ENCODE measurements at regions not wholly inside any gene's neighbourhood (a gene's known extent, or its start where the extent isn't known, plus 50 kb on each side); places are given as distances from the start of the nearest gene placed in this dataset.
"Not testable (repeated sequence)": the region's sequence is repeated elsewhere in the genome, so short reads cannot be mapped to it uniquely, and the experiment has no call there.

DNA sequence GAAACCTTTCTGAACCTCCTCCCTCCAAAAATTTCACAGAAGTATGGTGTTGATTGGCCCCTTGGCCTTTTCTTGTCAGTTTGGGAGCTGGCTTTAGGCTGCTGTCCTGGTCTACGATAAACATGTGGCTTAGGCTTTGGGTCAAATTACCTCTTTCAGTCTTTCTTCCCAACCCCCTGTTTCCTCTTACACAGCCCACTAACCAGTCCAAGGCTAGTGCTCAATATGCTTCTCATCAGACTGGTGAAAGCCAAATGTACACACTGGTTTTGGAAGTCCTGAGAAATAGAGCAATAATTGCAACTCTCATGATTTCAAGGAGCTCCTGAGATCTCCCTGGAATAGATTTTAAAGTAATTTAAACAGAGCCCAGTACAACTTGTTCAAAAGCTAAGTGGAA is 933.7 kb upstream of the GJE1 start:
- in situ Hi-C loops (cut with HindIII; ENCODE audit: low sequenced_read_pairs) = no loop called here

DNA sequence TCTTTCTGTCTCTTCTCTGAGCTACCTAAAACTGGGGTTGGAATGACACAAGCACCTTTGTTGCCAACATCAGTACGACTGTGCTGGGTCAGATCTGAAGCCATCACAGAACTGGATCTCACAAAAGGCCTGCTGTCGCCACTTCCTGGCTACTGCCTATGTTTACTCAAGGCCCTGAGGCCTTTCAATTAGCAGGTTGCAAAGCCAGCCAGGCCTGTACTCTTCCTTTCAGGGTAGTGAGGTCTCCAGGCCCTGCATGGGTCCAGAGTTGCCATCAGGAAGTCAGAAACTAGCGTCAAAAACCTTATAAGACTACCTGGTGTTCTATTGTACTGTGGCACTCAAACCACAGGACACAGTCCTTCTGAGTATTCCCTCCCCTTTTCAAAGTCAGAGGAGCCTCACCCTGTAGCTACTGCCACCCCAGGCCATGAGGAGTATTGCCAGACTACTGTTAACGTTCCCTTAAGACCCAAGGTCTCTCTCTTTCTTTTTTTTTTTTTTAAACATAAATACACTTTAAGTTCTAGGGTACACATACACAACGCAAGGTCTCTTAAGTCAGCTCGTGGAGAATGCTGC is 937.4 kb upstream of the GJE1 start:
- in situ Hi-C loops (cut with HindIII; ENCODE audit: low sequenced_read_pairs) = no loop called here

DNA sequence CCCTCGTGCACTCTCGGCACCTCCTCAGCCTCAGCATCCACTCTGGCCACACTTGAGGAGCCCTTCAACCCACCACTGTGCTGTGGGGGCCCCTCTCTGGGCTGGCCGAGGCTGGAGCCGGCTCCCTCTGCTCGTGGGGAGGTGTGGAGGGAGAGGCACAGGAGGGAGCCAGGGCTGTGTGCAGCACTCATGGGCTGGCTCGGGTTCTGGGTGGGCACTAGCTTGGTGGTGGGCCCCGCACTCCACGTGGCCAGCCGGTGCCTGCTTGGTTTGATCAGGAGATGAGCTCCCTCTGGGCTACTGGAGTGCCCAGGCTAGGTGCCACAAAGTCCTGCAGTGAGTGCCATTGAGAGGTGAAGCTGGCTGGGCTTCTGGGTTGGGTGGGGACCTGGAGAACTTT is 949.4 kb upstream of the GJE1 start:
- in situ Hi-C loops (cut with HindIII; ENCODE audit: low sequenced_read_pairs) = no loop called here

DNA sequence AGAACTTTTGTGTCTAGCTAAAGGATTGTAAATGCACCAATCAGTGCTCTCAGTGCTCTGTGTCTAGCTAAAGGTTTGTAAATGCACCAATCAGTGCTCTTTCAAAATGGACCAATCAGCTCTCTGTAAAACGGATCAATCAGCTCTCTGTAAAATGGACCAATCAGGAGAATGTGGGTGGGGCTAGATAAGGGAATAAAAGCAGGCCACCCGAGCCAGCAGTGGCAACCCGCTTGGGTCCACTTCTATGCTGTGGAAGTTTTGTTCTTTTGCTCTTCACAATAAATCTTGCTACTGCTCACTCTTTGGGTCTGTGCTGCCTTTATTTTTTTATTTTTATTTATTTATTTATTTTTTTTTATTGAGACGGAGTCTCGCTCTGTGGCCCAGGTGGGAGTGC is 957.3 kb upstream of the GJE1 start:
- in situ Hi-C loops (cut with HindIII; ENCODE audit: low sequenced_read_pairs) = not testable (repeated sequence)

DNA sequence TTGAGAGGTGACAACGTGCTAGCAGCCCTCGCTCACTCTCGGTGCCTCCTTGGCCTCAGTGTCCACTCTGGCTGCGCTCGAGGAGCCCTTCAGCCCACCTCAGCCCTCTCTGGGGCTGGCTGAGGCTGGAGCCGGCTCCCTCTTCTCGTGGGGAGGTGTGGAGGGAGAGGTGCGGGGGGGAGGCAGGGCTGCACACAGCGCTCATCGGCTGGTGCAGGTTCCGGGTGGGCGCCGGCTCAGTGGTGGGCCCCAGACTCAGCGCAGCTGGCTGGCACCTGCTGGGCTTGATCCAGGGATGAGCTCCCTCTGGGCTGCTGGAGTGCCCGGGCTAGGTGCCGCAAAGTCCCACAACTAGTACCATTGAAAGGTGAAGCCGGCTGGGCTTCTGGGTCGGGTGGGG is 957.8 kb upstream of the GJE1 start:
- in situ Hi-C loops (cut with HindIII; ENCODE audit: low sequenced_read_pairs) = no loop called here

DNA sequence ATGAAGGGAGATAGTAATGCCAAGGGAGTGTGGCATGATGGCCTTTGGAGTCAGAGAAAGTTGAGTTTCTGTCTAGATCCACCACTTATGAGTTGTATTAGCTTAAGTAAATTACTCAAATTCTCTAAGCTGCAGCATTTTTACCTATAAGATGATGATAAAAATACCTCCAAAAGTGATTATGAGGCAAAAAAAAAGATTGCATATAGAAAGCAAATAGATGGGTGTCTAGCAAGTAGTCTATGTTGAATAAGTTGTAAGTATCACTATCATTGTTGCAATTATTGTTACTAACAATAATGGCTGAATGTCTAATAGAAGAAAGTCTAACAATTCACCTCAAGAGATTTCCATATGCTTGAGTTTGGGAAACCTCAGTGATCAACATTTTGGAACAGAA is 959.2 kb upstream of the GJE1 start:
- in situ Hi-C loops (cut with HindIII; ENCODE audit: low sequenced_read_pairs) = no loop called here

DNA sequence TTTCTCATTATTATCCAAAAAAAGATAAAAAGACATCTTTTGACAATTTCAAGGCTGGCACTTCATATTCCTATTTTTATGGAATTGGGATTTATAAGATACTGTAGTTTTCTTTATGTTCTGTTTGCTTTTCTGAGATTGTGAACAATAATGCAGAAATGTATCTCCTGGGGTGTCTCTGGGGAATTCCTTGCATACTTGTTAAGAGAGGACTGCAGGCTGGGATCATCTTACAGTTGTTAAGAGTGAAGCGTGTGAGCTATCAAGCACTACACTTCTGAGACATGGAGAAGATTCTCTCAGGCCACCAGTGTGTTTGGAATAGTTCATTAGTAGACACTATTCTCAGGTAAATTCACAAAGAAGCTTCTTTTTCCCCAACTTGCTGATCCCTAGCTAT is 963.3 kb upstream of the GJE1 start:
- in situ Hi-C loops (cut with HindIII; ENCODE audit: low sequenced_read_pairs) = no loop called here

DNA sequence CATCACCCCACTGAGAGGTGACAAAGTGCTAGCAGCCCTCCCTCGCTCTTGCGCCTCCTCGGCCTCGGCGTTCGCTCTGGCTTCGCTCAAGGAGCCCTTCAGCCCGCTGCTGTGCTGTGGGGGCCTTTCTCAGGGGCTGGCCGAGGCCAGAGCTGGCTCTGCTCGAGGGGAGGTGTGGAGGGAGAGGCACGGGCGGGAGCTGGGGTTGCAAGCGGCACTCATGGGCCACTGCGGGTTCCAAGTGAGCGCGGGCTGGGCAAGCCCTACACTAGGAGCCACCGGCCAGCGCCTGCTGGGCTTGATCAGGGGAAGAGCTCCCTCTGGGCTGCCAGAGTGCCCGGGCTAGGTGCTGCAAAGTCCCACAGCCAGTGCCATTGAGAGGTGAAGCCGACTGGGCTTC is 964.8 kb upstream of the GJE1 start:
- in situ Hi-C loops (cut with HindIII; ENCODE audit: low sequenced_read_pairs) = no loop called here

DNA sequence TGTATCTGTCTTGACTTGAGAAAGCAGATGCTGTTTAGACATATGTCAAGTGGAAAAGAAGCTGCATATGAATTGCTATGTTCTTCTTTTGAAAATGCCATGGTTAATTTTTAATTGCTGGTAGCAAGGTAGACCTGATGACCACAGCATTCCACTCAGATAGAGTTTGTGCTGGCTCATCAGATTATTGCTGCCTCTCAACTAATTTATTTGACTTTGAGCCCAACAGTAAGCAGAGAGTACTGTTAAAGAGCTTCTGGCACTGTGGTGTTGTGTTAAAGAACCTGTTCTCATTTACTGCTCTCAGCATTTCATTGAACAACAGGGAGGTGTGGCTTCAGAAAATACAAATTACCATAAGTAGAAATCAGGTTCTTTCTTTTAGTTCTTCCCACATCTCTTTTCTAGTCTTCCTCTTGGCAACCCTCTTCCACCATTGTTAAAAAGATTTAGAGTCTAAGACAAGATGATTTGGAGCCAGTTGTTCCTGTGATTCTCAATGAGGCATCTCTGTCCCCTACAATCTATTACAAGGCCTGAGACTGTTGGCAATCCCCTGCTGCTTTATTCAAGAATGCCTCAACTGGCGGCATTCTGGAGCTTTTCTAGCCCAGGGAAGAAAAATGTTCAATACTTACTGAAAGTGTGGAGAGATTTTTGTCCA is 967.6 kb upstream of the GJE1 start:
- in situ Hi-C loops (cut with HindIII; ENCODE audit: low sequenced_read_pairs) = no loop called here

DNA sequence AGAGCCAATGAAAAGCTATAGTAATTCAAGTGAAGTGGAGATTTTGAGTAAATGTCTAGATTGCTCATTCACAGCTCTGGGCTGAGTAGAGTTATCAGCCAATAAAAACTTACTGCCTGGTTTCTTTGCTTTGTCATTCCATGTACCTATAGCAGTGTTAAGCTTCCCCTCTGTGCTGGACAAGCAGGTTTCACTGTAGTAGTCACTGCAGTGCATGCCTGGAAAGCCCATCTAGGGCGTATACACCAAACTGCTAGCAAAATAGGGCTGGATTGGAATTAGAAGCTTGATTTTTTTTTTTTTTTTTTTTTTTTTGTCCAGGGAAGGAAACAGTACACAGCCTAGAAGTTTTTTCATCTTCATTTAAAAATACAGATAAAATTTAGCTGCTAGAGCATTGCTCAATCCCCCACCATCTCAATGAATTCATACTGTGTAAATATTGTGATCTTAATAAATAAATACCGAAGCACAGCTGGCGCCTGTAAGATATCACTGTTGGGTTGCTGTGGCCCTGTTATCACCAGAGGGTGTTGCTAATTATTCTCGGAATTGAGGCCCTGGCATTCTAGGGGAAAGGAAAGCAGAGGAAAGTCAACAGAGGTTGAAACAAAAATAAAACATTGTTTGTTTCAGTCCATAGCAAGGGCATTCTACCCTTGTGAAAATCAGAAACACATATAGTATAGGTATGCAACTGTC is 968.5 kb upstream of the GJE1 start:
- in situ Hi-C loops (cut with HindIII; ENCODE audit: low sequenced_read_pairs) = no loop called here

DNA sequence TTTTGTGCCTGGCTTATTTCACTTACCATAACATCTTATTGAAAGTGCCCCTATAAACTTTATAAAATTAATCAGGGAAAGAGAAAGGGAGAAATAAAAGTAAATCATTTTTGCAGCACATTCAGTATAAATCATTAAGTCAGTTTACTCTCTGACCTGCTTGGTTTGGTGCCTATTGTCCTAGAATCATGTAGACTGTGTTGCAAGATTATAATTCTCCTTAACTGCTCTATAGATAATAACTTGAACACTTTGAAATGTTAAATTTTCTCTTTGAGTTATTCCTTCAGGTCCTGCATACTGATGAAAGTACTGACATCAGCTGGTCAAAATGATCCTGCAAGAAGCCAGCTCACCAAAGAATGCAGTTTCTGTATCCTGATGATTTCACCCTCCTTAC is 969.6 kb upstream of the GJE1 start:
- in situ Hi-C loops (cut with HindIII; ENCODE audit: low sequenced_read_pairs) = no loop called here

DNA sequence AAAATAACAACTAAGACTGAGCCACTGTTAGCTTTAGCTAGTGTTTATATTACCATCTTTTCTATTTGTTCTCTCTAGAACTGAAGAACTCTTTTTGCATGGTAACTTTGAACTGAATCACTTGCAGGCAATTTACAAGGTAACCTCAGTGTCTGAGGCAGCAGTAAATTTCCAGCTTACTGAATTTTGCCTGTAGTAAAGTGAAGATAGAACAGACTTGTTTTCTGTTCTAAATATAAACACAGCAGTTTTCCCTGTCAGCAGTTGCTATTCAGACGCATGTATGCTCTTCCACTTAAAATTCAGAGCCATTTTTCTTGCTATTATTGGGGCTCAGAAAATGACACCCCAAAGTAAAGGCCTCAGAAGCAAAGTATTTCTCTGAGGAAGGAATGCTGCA is 974.0 kb upstream of the GJE1 start:
- in situ Hi-C loops (cut with HindIII; ENCODE audit: low sequenced_read_pairs) = no loop called here

DNA sequence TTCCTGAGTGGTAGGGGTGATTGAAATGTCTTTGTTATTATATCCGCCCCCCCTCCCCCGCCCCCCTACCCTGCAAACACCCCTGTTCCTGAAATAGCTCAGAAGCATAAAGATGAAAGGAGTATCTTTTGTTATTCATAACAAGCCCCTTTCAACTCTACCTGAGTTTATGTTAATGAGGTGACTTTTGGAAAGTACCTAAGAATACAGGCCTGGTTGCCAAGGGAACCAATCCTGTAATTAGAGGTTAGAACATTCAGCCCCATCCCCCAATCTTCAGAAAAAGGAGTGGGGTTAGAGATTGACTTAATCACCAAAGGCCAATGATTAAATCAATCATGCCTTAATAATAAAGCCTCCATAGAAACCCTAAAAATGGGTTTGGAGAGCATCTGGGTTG is 979.2 kb upstream of the GJE1 start:
- in situ Hi-C loops (cut with HindIII; ENCODE audit: low sequenced_read_pairs) = no loop called here

DNA sequence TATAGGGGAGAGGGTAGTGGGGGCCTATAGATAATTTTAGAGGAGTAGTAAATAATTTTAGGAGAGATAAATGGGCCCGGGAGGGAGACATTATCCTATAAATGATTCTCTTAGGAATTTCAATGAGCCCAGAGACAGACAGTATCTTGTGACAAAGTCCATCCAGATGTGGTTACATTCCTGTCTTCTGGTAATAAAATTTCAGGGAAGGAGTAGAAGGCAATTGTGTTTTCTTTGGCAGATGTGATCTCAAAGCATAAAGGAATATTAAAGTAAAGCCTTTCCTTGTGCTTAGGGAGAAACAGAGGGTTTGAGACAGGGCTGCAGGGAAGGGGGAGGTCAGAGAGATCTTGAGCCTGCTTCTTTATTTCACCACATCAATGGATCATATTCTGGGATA is 979.8 kb upstream of the GJE1 start:
- in situ Hi-C loops (cut with HindIII; ENCODE audit: low sequenced_read_pairs) = no loop called here

DNA sequence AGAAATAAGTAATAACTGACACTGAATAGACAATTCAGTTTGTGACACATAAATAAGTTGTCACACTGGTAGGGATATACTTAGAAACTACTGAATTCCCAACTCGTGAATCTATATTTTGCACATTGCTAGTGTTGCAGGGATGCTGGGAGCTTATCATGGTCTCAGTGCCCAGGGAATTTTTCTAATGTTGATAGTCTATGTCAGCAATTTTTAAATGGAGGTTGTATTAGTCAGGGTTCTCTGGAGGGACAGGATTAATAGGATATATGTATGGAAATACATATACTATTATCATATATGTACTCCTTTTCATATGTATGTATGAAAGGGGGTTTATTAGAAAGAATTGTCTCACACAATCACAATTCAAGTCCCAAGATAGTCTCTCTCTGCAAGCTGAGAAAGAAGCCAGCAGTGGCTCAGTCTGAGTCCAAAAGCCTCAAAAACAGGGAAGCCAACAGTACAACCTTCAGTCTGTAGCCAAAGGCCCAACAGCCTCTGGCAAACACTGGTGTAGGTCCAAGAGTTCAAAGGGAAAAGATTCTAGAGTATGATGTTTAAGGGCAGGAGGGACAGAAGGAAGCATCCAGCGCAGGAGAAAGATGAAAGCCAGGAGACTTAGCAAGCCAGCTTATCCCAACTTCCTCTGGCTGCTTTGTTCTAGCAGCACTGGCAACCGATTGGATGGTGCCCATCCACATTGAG is 980.9 kb upstream of the GJE1 start:
- in situ Hi-C loops (cut with HindIII; ENCODE audit: low sequenced_read_pairs) = no loop called here

DNA sequence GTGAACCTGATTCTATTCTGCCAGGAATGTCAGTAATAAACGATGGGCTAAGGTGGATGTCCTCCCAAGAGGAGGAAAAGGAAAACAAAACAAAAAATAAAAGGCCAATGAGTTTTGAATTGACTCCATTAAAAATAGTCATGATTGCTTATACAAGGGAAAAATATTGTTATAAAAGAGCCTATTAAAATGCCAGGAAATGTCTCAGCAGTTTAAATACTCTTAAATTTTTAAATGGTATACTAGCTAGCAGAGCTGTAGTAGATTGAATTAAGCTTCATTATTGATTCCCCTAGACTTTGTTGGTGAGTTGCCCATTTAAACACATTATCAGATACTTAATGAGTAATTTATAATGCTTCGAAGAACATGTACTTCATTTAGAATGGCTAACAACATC is 990.9 kb upstream of the GJE1 start:
- in situ Hi-C loops (cut with HindIII; ENCODE audit: low sequenced_read_pairs) = no loop called here

DNA sequence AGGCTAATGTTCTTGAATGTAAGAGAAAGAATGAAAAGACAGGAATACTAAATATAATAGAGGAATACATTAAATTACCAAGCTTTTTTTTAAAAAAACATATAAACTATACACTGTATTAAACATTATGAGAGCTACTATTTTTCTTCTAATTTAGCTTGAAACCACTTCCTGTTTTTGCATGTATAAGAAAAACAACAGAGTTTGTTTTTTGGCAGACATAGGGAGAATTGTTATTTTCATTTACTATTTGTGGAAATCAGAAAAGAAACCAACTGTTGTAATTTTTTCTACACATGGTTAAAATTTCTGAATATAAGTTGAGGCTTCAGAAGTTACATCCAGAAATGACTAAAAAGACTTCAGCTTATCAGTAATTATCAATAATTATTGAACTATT is 991.8 kb upstream of the GJE1 start:
- in situ Hi-C loops (cut with HindIII; ENCODE audit: low sequenced_read_pairs) = no loop called here

DNA sequence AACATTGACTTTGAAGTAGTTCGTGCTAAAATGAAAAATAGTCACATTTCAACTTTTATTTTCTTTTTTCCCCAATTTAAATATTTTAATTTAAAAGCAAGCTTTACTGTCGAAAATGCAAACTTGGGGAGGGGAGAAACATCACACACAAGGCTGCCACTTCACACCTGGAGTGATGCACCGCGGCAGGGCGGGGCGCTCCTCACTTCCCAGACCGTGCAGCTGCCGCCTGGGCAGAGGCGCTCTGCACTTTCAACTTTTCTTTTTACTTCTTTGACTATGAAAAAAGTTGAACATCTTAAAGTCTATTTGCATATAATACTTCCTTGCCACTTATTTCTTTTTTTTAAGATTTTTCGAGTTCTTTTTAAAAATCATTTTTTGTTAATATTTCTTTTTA is 993.3 kb upstream of the GJE1 start:
- in situ Hi-C loops (cut with HindIII; ENCODE audit: low sequenced_read_pairs) = no loop called here

DNA sequence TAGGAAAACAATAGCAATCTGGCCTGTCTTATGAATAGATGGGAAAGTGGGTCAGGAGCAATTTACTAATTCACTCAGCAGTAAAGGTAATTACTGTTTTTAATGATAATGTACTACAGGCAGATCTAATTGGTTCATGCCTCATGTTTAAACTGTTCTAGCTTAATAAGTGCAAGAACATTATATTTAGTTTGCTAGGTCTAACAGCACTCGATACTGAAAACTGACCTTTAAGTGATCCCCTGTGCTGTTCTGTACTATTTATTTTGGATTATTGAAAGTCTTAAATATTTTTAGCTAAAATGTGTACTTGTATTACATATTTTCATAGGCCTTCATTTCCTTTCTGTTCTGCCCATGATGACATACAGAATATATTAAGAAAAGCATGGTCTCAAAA is 998.0 kb upstream of the GJE1 start:
- in situ Hi-C loops (cut with HindIII; ENCODE audit: low sequenced_read_pairs) = no loop called here

DNA sequence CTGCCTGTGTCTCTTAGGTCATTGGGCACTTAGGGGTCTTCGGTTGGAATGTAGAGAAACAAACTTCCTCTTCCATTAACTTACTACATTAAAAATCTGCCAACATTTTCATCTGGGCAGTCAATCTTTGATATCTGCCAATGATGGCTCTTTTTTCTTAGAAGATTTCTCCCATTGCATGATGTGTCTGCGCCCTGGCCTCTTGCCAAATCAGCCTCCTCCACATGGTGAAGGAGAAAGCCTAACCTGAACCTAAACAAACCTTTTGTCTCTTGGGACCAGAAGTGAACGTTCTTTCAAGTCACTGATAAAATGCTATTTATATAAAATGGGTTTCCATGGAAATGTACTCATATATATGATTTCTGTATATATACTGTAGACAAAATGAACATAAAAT is 998.9 kb upstream of the GJE1 start:
- in situ Hi-C loops (cut with HindIII; ENCODE audit: low sequenced_read_pairs) = no loop called here

DNA sequence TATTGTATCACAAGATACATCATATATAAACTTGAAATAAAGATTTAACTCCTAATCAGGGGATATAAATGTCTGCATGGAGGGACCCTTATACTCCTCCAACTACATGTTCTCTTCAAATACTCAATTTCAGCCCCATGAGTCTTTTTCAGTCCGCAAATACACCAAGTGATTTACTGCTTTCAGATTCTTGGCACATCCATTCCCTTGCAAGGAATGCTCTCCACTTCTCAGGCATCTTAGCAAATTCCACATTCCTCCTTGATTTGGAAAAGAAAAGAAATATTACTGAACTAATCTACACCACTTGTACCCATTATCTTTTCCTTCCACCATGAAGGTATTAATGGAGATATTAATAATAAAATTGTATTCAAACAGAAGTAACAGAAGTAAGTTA is 999.4 kb upstream of the GJE1 start:
- in situ Hi-C loops (cut with HindIII; ENCODE audit: low sequenced_read_pairs) = no loop called here

DNA sequence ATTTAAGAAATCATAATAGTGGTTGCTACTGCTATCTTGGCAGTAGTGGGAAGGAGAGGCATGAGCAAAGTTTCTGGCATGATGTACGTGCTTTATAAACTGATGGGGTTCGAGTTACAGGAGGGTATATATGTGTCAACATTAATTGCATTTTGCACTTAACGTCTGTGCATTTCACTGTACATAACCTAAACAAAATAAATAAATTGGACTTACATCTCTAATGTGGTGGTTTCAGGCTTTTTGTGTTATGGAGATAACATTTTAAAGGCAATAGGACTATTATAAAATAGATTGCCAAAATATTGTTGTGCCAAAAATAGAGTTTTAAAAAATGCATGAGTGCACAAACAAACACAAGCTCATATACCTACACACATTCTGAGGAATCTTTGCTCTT is 1001.1 kb upstream of the GJE1 start:
- in situ Hi-C loops (cut with HindIII; ENCODE audit: low sequenced_read_pairs) = no loop called here

Measured in DLD1 (cell line).